SH-SY5Y (cell line): ENCODE measurements at regions not wholly inside any gene's neighbourhood (a gene's known extent, or its start where the extent isn't known, plus 50 kb on each side); places are given as distances from the start of the nearest gene placed in this dataset.

Source experiments
- GATA2 ChIP-seq: IDR thresholded peaks from 2 replicates; pipeline ENCODE4 v1.6.1; 2011; ENCODE audit warnings: mild to moderate bottlenecking, low read depth, low read length
- GATA3 ChIP-seq: IDR thresholded peaks from 2 replicates; pipeline ENCODE4 v1.6.1; 2011; ENCODE audit warnings: low read depth, mild to moderate bottlenecking, low read length, moderate library complexity

- TF ChIP-seq GATA2 (no peak), GATA3 (no peak)
These were observed 588.8 kb upstream of the GOLIM4 start for GRCh38 chr3:168684519-168684918.
